IMR-90 (cell line): ENCODE measurements at regions not wholly inside any gene's neighbourhood (a gene's known extent, or its start where the extent isn't known, plus 50 kb on each side); places are given as distances from the start of the nearest gene placed in this dataset.

Source experiments
- ATAC-seq: fragments of 200-7000 bp; cut with Tn5 transposase; 2 replicates; pipeline ENCODE4 v1.9.1; 2020; ENCODE audit warnings: low read depth, mild to moderate bottlenecking, moderate library complexity
- BruUV-seq: library from RNA; stranded (reverse); fragments of 400-500 nt; replicated peaks from 2 replicates; lab custom pipeline; 2021; lab: Mats Ljungman, UMichigan
- CTCF ChIA-PET: fragments of 300-600 bp; formaldehyde crosslinking; extraction: SDS; loops from one replicate; lab custom pipeline; 2021; ENCODE audit warnings: antibody characterized with exemption; lab: Yijun Ruan, JAX
- POLR2A ChIA-PET: fragments of 300-600 bp; sonication (Branson Sonifier 250); formaldehyde crosslinking; loops from one replicate; lab custom pipeline; 2022; ENCODE audit warnings: antibody characterized with exemption; ENCODE audit not compliant: unreplicated experiment; lab: Charles Lee
- DNase-seq: peaks from one replicate; pipeline ENCODE4 v3.0.0; 2013
- H2AFZ ChIP-seq: replicated peaks from 2 replicates; pipeline ENCODE3; 2013; ENCODE audit warnings: low read length, mild to moderate bottlenecking; ENCODE audit not compliant: poor library complexity
- H2AK5ac ChIP-seq: 2 replicates; pipeline ENCODE4 v1.6.1; 2013; ENCODE audit warnings: low read depth, low read length, inconsistent platforms
- H2AK9ac ChIP-seq: replicated peaks from 2 replicates; pipeline ENCODE3; 2013; ENCODE audit warnings: mild to moderate bottlenecking, low read depth, low read length, moderate library complexity; ENCODE audit not compliant: poor library complexity
- H2BK120ac ChIP-seq: 2 replicates; pipeline ENCODE4 v1.6.1; 2013; ENCODE audit warnings: low read depth, low read length, inconsistent platforms
- H2BK15ac ChIP-seq: 3 replicates; pipeline ENCODE4 v1.6.1; 2013; ENCODE audit warnings: low read depth, low read length, inconsistent platforms
- H2BK20ac ChIP-seq: 2 replicates; pipeline ENCODE4 v1.6.1; 2013; ENCODE audit warnings: low read depth, mild to moderate bottlenecking, inconsistent platforms, low read length, moderate library complexity
- H2BK5ac ChIP-seq: 2 replicates; pipeline ENCODE4 v1.6.1; 2013; ENCODE audit warnings: mild to moderate bottlenecking, low read depth, low read length, inconsistent platforms; ENCODE audit not compliant: poor library complexity, severe bottlenecking
- H3K14ac ChIP-seq: replicated peaks from 2 replicates; pipeline ENCODE4 v1.6.1; 2013; ENCODE audit warnings: low read depth, low read length, inconsistent platforms
- H3K18ac ChIP-seq: 2 replicates; pipeline ENCODE4 v1.6.1; 2013; ENCODE audit warnings: low read depth, low read length, control low read depth
- H3K23ac ChIP-seq: 2 replicates; pipeline ENCODE4 v1.6.1; 2013; ENCODE audit warnings: low read depth, low read length, inconsistent platforms
- H3K27ac ChIP-seq: 2 replicates; pipeline ENCODE4 v1.5.1; 2013; ENCODE audit warnings: mild to moderate bottlenecking, control low read depth, low read length; ENCODE audit not compliant: insufficient read depth
- H3K27me3 ChIP-seq: 2 replicates; pipeline ENCODE4 v1.6.1; 2013; ENCODE audit warnings: low read length; ENCODE audit not compliant: control insufficient read depth, insufficient read depth
- H3K36me3 ChIP-seq: 2 replicates; pipeline ENCODE4 v1.6.1; 2013; ENCODE audit warnings: low read length, mixed read lengths; ENCODE audit not compliant: control insufficient read depth, insufficient read depth
- H3K4ac ChIP-seq: 2 replicates; pipeline ENCODE4 v1.6.1; 2013; ENCODE audit warnings: low read depth, low read length, inconsistent platforms
- H3K4me1 ChIP-seq: 2 replicates; pipeline ENCODE4 v1.6.1; 2013; ENCODE audit warnings: low read length, mixed read lengths; ENCODE audit not compliant: control insufficient read depth, insufficient read depth
- H3K4me2 ChIP-seq: 2 replicates; pipeline ENCODE4 v1.6.1; 2013; ENCODE audit warnings: low read depth, mild to moderate bottlenecking, control low read depth, low read length, moderate library complexity
- H3K4me3 ChIP-seq: 2 replicates; pipeline ENCODE4 v1.5.1; 2013; ENCODE audit warnings: low read depth, mild to moderate bottlenecking, control low read depth, low read length, moderate library complexity; ENCODE audit not compliant: insufficient read depth
- H3K56ac ChIP-seq: 2 replicates; pipeline ENCODE4 v1.6.1; 2013; ENCODE audit warnings: low read length, inconsistent platforms; ENCODE audit not compliant: insufficient read depth; ENCODE audit errors: extremely low read depth
- H3K79me1 ChIP-seq, 2 experiments: 2 replicates each; pipeline ENCODE4 v1.6.1; 2013; ENCODE audit warnings: low read length in 2 of 2, inconsistent platforms in 1 of 2, low read depth in 1 of 2
- H3K9ac ChIP-seq: 2 replicates; pipeline ENCODE4 v1.6.1; 2013; ENCODE audit warnings: low read depth, low read length, control low read depth
- H3K9me1 ChIP-seq: 2 replicates; pipeline ENCODE4 v1.6.1; 2013; ENCODE audit warnings: low read length, inconsistent platforms; ENCODE audit not compliant: insufficient read depth
- H3K9me3 ChIP-seq: 2 replicates; pipeline ENCODE4 v1.6.1; 2013; ENCODE audit warnings: low read length; ENCODE audit not compliant: control insufficient read depth, insufficient read depth
- H4K20me1 ChIP-seq: 2 replicates; pipeline ENCODE4 v1.6.1; 2013; ENCODE audit warnings: low read length, inconsistent platforms; ENCODE audit not compliant: insufficient read depth
- H4K5ac ChIP-seq: 2 replicates; pipeline ENCODE4 v1.6.1; 2013; ENCODE audit warnings: mild to moderate bottlenecking, low read depth, low read length, control low read depth
- H4K8ac ChIP-seq, 2 experiments: 2 replicates each; pipeline ENCODE4 v1.6.1; 2013; ENCODE audit warnings: low read depth in 2 of 2, low read length in 2 of 2, control low read depth in 1 of 2, inconsistent platforms in 1 of 2
- H4K91ac ChIP-seq: 2 replicates; pipeline ENCODE4 v1.6.1; 2013; ENCODE audit warnings: low read depth, low read length, inconsistent platforms; ENCODE audit not compliant: insufficient read depth
- BHLHE40 ChIP-seq: fragments of 150-350 bp; IDR thresholded peaks from 2 replicates; pipeline ENCODE4 v1.6.1; 2016; ENCODE audit warnings: mild to moderate bottlenecking, low read depth, low read length
- CEBPB ChIP-seq: IDR thresholded peaks from 2 replicates; pipeline ENCODE4 v1.6.1; 2012; ENCODE audit warnings: low read depth, low read length, improper control_type of control experiment
- CTCF ChIP-seq: conservative IDR thresholded peaks from 2 replicates; pipeline ENCODE4 v1.5.1; 2012; ENCODE audit warnings: mild to moderate bottlenecking, low read depth, low read length, improper control_type of control experiment
- FOS ChIP-seq: fragments of 150-350 bp; IDR thresholded peaks from 2 replicates; pipeline ENCODE4 v1.6.1; 2016; ENCODE audit warnings: low read depth, low read length
- MAFK ChIP-seq: IDR thresholded peaks from 2 replicates; pipeline ENCODE4 v1.6.1; 2012; ENCODE audit warnings: low read depth, low read length, improper control_type of control experiment
- MAZ ChIP-seq: IDR thresholded peaks from 2 replicates; pipeline ENCODE4 v1.6.1; 2012; ENCODE audit warnings: low read depth, mild to moderate bottlenecking, low read length, improper control_type of control experiment, moderate library complexity, borderline replicate concordance
- RCOR1 ChIP-seq: IDR thresholded peaks from 2 replicates; pipeline ENCODE4 v1.6.1; 2012; ENCODE audit warnings: mild to moderate bottlenecking, low read length, improper control_type of control experiment; ENCODE audit not compliant: insufficient replicate concordance
- WGBS, 2 experiments: methylation state at CpG; one replicate each; pipeline versions ENCODE4 v1.1.5 to v1.1.7; 2013; ENCODE audit warnings: missing lambda C conversion rate in 2 of 2; ENCODE audit not compliant: insufficient read length in 1 of 2; ENCODE audit errors: extremely low coverage in 2 of 2; 5-methylcytosine and 5-hydroxymethylcytosine counted together
- dilution Hi-C: fragments of 300-500 bp; cut with HindIII; formaldehyde crosslinking; loops from one replicate; pipeline ENCODE4 v1.14.3; 2018; ENCODE audit warnings: low sequenced_read_pairs; ENCODE audit not compliant: unreplicated experiment
- in situ Hi-C: fragments of 300-500 bp; cut with MboI; formaldehyde crosslinking; loops from 3 replicates; pipeline ENCODE4 v1.14.3; 2019; ENCODE audit warnings: low sequenced_read_pairs, inconsistent platforms, mixed read lengths
- intact Hi-C: fragments of 100-400 bp; cut with micrococcal nuclease; formaldehyde crosslinking; loops from 2 replicates; pipeline ENCODE4 v1.10.0; 2022
- TF ChIP-seq, protein P1 (sequence below): fragments of 150-350 bp; IDR thresholded peaks from 2 replicates; pipeline ENCODE4 v1.6.1; 2016; ENCODE audit warnings: low read depth, mild to moderate bottlenecking, low read length, moderate library complexity, borderline replicate concordance
- TF ChIP-seq, protein P2 (sequence below): fragments of 150-350 bp; IDR thresholded peaks from 2 replicates; pipeline ENCODE4 v1.6.1; 2017; ENCODE audit warnings: mild to moderate bottlenecking, antibody characterized with exemption, low read length, low read depth

- Histone ChIP-seq H4K5ac (no peak overlapping the region), H2BK20ac (no peak overlapping the region), H3K14ac (no peak overlapping the region), H4K91ac (no peak overlapping the region), H3K27me3 (peaks cover 3% of the 10 kb centered on the region; the same call in 1 of the 2 replicates), H3K9me1 (no peaks in the 10 kb centered on the region), H3K9ac (no peak overlapping the region), H2BK5ac (no peak overlapping the region), H3K4me2 (no peak overlapping the region), H4K20me1 (no peaks in the 10 kb centered on the region), H2AK5ac (no peak overlapping the region), H3K23ac (no peak overlapping the region), H3K4ac (no peak overlapping the region), H2AFZ (no peak overlapping the region), H3K4me1 (peaks cover 3% of the 10 kb centered on the region; the same call in 1 of the 2 replicates), H4K8ac (no peak overlapping the region), H2AK9ac (no peak overlapping the region), H3K27ac (no peak overlapping the region), H3K56ac (no peak overlapping the region), H2BK15ac (no peak overlapping the region), H3K79me1 (no peaks in the 10 kb centered on the region), H3K36me3 (no peaks in the 10 kb centered on the region), H2BK120ac (no peak overlapping the region), H3K9me3 (no peaks in the 10 kb centered on the region), H3K4me3 (no peak overlapping the region), H3K18ac (no peak overlapping the region)
- ATAC-seq (no peak), DNase-seq (no peak)
- WGBS, 2 experiments: 40% methylated on average over 1 of the region's 4 CpGs; no CpG with 5 or more reads in 1 of the 2 experiments
- TF ChIP-seq RCOR1 (no peak), CEBPB (no peak), CTCF (no peak), MAZ (no peak), FOS (no peak), MAFK (no peak), BHLHE40 (no peak)
- TF ChIP-seq, protein P1, sequence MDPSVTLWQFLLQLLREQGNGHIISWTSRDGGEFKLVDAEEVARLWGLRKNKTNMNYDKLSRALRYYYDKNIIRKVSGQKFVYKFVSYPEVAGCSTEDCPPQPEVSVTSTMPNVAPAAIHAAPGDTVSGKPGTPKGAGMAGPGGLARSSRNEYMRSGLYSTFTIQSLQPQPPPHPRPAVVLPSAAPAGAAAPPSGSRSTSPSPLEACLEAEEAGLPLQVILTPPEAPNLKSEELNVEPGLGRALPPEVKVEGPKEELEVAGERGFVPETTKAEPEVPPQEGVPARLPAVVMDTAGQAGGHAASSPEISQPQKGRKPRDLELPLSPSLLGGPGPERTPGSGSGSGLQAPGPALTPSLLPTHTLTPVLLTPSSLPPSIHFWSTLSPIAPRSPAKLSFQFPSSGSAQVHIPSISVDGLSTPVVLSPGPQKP: no peak
- TF ChIP-seq, protein P2, sequence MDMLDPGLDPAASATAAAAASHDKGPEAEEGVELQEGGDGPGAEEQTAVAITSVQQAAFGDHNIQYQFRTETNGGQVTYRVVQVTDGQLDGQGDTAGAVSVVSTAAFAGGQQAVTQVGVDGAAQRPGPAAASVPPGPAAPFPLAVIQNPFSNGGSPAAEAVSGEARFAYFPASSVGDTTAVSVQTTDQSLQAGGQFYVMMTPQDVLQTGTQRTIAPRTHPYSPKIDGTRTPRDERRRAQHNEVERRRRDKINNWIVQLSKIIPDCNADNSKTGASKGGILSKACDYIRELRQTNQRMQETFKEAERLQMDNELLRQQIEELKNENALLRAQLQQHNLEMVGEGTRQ: no peak
- POLR2A ChIA-PET: no interaction called here
- BruUV-seq: no TSS peak
- intact Hi-C loops: loop anchor here (5.0 kb wide), 1 partner anchor 349 kb away; no protein-coding TSS in a partner anchor
- dilution Hi-C loops: no loop called here
- CTCF ChIA-PET: interaction anchor here (0.6 kb wide), 1 partner anchor 10 kb away, joined by 3 read pairs; no protein-coding TSS in a partner anchor
- in situ Hi-C loops: loop anchor here (10.0 kb wide), 1 partner anchor 176 kb away; the partner anchor contains the start of gene CTBP2
Observed at GRCh38 chr10:125340903-125341302, 180.5 kb upstream of the CTBP2 start.
